GM19043 (cell line): ENCODE measurements at regions not wholly inside any gene's neighbourhood (a gene's known extent, or its start where the extent isn't known, plus 50 kb on each side); places are given as distances from the start of the nearest gene placed in this dataset.
"Not testable (repeated sequence)": the region's sequence is repeated elsewhere in the genome, so short reads cannot be mapped to it uniquely, and the experiment has no call there.

Source experiments
- ATAC-seq: cut with Tn5 transposase; IDR thresholded peaks from one replicate; pipeline ENCODE4 v1.9.1; 2021; ENCODE audit warnings: low read depth; ENCODE audit not compliant: unreplicated experiment

- ATAC-seq, result no peak
These were observed 215.6 kb downstream of the SYK start for GRCh38 chr9:91017245-91017644.

DNA sequence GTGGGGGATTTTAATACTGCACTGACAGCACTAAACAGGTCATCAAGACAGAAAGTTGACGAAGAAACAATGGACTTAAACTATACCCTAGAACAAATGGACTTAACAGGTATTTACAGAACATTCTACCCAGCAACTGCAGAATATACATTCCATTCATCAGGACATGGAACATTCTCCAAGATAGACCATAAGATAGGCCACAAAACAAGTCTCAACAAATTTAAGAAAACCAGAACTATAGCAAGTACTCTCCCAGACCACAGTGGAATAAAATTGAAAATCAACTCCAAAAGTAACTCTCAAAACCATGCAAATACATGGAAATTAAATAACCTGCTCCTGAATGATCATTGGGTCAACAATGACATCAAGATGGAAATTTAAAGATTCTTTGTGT is 218.3 kb downstream of the SYK start:
- ATAC-seq, result not testable (repeated sequence)

- not testable (repeated sequence) for ATAC-seq
These were observed 220.0 kb downstream of the SYK start for GRCh38 chr9:91021656-91022055.

GRCh38 chr9:91023741-91024140 is 222.1 kb downstream of the SYK start:
- no peak for ATAC-seq

GRCh38 chr9:91024841-91025240 is 223.2 kb downstream of the SYK start:
- no peak for ATAC-seq

DNA sequence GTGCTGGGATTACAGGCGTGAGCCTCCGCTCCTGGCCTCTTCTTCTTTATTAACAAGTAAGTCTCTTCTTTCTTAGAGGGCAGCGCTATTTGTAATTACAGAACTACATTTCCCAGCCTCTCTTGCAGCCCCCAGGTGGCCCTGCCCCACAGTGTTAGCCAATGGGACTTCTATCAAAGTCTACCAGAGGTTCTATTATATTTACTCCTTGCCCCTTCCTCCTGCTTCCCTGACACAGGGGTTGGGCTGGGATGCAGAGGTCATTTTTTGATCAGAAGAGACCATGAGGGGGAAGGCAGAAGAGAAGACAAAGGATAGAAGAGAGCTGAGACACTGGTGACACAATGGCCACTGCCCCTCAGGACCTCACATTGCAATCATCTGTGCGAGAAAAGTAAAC is 224.2 kb downstream of the SYK start:
- no peak for ATAC-seq

GRCh38 chr9:91026266-91026665 is 224.6 kb downstream of the SYK start:
- ATAC-seq, result no peak

DNA sequence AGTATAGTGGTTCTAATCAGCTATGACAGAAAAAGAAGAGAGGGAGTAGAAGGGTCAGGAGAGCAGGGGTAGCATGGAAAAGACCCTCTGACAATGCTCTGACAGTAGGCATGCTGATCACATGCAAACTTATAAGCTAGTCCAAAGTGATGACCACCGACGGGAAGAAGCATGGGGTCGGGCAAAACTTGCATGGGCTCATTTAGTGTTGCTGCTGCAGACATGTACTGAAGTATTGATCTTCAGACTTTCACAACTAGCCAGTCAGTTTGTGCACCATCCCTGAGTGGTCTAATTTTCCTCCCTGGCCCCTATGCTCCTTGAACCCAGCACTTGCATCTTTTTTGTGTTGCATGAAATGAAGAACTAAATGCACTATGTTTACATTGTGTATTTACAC is 225.4 kb downstream of the SYK start:
- ATAC-seq, result no peak

DNA sequence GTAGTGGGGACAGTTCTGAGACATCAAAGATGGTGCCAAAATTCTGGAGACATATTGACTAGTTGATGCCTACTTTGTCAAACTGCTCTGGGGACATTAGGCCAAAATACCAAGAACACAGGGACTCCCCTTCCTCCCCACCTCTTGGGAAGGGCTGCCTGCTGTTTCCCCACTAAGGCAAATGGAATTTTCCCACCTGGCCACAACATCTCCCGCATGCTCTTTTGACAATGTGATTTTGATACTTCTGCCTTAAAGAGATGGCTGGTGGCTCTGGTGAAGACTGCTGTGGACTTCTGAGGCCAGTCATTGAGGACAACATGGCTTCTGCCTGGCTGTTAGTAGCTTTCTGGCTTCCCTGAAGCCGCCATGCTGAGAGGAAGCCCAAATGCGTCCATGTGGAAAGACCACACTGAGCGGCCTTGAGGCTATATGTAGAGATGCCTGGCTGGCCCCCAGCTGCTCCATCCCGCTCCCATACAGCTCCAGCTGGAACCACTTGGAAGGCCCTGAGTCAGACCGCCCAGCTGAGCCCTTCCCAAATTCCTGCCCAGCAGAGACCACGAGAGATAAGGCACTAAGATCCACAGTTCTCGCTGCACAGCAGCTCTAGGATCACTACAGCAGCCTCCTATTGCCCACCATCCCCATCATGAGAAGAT is 226.7 kb downstream of the SYK start:
- ATAC-seq, result no peak

DNA sequence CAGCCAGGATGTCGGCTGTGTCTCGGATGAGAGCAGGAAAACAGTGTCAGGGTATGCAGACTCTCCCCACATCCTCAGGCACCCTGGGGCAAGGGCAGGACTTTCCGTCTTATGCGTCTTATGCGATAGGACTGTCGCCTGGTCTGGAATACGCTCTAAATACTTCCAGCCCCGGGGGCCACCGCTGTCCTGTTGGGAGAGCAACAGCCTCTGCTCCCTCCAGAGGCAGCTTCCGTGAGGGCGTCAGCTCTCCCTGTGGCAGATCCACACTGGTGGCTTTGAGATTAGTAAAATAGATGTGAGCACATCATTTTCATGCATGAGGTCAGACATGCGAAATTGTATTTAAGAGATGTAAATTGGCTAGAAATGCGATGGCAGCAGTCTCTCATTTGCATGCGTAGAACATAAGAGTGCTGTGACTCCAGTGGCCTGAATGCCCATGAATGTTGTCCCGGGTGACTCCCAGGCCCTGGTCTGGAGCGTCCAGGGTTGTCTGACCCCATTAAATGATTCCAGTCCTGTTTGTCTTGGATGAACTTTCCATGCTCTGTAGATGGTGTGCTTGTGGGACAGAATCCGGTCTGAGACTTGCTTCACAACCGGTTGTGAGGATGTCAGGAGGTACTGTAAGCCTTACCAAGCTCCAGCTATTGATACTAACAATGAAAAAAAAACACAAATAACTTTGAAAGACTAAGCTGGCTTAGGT is 228.2 kb downstream of the SYK start:
- ATAC-seq, result no peak

GRCh38 chr9:91032121-91032531 is 230.5 kb downstream of the SYK start:
- ATAC-seq, result no peak

GRCh38 chr9:91033270-91033669 is 231.7 kb downstream of the SYK start:
- no peak for ATAC-seq

DNA sequence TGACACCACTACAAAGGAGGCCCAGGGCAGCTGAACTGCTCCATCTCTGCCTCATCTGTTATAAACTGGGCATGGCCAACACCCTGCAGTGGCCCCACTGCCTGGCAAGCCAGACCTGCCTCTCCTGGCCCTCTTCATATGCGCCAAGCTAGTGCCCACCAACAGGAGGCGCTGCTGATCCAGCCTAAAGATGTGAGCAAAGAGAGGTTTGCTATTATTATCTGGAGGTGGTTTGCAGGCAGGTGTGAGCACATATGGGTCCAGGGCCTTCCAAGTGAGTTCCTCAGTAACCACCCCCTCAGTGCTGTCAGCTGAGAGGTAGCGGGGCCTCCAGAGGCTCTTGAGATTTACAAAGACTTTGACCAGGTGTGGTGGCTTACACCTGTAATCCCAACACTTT is 232.2 kb downstream of the SYK start:
- ATAC-seq, result no peak

GRCh38 chr9:91034521-91034920 is 232.9 kb downstream of the SYK start:
- no peak for ATAC-seq

DNA sequence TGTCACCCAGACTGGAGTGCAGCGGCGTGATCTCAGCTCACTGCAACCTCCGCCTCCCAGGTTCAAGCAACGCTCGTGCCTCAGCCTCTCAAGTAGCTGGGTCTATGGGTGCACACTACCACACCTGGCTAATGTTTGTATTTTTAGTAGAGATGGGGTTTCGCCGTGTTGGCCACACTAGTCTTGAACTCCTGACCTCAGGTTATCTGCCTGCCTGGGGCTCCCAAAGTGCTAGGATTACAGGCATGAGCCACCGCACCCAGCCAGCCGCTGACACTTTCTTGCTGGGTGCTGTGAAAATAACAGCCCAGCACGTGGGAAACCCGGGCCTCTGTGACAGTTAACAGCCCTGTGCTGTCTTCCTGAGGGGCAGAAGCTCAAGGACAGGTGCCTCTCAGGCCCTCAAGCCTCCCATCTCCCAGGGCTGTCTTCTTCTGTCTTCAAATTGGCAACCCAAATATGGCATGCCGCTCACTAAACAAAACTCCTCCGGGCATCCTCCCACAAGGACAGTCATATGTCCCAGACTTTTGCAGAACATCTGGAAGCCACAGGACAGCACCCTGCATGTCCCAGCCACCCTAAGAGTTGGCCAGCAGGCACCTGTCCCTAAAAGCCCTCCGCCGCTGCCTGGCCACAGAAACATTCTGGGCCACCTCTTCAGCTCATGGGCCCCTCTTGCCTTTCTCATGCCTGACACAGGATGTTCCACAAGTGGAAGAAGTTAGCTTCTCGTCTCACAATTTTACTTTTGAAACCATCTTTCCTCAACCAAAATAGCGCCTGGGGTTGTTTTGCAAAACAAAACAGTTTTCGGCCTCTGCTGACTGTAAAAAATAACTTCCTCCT is 233.6 kb downstream of the SYK start:
- ATAC-seq, result no peak

- no peak for ATAC-seq
These were observed 234.2 kb downstream of the SYK start for GRCh38 chr9:91035825-91036208.

DNA sequence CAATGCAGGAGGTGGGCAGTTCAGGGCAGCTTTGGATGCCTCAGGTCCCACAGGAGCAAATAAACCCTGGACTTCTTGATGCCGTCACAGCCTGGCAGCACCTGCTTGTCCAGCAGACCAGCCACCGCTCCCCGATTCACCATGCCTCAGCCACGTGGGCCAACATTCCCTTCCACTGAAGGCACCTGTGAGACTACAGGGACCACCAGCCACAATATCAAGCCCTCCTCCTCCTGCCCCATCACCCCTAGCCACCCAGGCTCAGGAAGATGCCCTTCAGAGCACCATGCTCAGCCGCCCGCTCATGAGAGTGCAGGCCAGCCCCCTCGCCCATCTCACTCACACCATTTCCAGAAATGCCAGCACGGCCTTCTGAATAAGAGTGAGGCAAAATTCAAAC is 234.7 kb downstream of the SYK start:
- ATAC-seq, result no peak

DNA sequence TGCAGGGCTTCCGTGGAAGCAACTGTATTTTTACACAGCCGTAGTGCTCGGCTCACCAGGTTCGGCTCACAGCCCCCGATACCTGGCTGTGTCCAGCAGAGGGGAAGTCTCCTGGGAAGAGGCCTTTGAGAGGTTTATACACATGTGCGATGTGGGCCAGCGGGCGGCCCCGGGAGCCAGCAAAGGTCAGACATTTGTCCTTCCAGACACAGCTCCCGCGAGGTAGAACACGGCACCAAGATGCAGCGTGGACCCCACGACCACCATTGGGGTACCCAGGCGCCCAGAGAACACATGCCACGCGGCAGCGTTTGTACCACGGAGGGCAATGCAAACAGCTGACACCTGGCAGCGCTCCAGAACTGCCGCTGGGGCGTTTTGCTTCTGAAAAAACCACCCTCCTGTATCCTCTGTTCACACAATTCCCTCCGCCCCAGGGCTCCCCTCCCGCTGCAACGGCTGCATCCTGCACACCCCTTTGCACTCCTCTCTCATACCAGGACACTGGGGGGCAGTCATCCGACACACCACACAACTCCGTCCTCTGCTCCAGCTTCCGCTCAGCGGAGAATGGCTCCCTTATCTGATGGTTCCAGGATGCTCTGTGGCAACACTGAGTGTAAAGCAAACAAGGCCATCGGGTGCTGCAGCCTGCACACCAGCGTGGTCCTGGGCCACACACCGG is 235.3 kb downstream of the SYK start:
- ATAC-seq, result no peak

DNA sequence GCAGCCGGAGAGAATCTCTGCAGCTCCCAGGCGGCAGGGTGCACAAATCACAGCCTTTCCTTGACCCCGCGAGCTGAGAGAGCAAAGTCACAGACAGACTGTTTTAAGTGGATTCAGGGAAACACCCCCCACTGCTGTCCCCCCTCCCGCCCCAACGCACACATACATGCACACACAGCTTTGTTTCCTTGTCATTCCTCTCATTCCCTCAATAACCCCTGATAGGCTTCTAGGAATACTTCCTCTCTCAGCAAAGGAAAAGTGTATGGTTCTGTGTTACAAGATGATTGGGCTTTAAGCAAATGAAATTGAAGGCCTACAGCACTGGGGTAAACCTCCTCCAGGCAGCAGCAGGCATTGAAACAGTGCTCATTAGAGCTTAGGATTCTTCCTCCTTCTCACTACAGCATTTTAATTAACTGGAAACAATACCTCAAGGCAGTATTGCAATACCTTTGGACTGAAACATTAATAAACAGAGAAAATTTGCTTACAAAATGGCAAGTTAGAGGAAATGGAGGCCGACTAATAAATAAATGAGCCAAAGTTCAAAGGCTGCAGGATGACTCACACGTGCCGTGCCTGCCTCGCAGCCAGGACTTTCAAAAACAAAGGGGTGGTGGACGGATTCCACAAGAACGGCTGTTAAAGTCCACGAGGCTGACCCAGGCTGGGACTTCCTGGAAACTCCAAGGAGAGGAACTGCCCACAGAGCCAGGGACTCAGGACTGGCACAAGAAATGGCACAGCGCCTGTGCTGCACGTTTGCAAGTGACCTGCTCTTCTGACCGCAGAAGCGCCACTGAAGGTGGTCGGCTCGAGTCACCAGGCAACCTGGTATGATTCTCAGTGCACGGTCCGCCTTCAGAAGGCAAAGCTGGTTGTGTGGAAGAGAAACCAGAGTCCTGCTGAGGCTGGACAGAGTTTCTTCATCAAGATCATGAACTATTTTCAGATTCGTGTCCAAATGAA is 236.2 kb downstream of the SYK start:
- ATAC-seq, result no peak
